ENCODE measurements at regions not wholly inside any gene's neighbourhood (a gene's known extent, or its start where the extent isn't known, plus 50 kb on each side); places are given as distances from the start of the nearest gene placed in this dataset.
"Not testable (repeated sequence)": the region's sequence is repeated elsewhere in the genome, so short reads cannot be mapped to it uniquely, and the experiment has no call there.

DNA sequence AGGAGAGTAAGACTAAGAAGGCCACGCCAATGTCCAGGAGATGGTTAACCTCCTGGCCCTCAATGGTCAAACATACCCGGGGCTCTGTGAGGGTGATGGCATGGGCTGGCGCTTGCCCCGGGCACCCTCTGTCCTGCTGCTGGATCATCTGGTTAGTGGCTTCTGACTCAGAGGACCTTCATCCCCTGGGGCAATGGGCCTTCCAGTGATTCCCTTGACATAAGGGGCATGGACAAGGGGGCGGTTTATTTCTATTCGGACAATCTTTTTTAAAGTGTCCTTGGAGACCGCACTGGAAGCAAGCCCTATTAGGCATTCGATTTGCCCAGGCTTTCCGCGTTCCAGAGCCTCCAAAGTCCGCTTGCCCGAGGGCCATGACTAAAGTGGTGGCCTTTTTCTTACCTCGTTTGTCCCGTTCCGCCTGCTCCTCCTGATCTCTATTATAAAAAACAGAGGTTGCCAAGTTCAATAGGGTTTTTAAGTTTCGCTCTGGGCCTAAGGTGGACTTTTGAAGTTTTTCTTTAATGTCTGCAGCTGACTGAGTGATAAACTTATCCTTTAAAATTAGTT lies 93.4 kb upstream of the RHOBTB1 start:
- H3K27ac Mint-ChIP-seq; DNase-seq; H3K27me3 Mint-ChIP-seq; H3K9me3 Mint-ChIP-seq (ENCODE audit: low read depth); ATAC-seq; CTCF ChIA-PET; H3K4me3 Mint-ChIP-seq; H3K36me3 Mint-ChIP-seq; H3K4me1 Mint-ChIP-seq: not testable (repeated sequence)

DNA sequence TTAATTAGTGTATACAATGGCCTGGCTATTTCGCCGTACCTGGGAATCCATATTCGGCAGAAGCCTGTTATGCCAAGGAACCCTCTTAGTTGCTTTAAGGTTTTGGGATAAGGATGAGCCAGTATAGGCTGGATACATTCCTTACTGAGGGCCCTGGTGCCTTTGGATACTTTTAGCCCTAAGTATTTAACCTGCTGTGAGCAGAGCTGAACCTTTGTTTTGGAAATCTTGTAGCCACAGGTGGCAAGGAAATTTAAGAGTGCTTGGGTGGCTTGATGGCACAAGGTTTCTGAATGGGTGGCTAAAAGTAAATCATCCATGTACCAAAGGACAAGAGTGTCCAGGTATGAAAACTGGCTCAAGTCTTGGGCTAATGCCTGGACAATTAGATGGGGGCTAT lies 92.2 kb upstream of the RHOBTB1 start:
- H3K9me3 Mint-ChIP-seq (ENCODE audit: low read depth); H3K4me1 Mint-ChIP-seq; H3K36me3 Mint-ChIP-seq; H3K27me3 Mint-ChIP-seq; DNase-seq; H3K27ac Mint-ChIP-seq; ATAC-seq; CTCF ChIA-PET; H3K4me3 Mint-ChIP-seq: not testable (repeated sequence)

DNA sequence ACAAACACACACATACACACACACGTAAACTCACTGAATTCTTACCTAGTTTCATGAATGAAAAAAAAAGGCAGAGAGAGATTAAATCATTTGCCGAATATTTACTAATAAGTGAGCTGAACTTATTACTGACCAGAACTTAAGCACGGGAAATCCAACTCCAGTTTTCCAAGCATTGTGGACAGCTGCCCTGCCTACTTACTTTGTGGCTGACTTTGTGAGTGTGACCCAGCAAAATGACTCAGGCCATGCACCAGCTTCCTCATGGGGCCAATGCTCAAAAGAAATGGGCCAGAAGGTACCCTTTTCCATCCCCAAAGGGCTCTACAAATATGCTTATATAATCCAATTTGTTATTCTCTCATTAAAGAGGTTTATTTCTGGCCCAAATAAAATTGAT lies 87.4 kb upstream of the RHOBTB1 start:
- DNase-seq, result no peak
- H3K9me3 Mint-ChIP-seq (ENCODE audit: low read depth), result no peaks in the 10 kb centered on the region
- H3K27me3 Mint-ChIP-seq, result no peaks in the 10 kb centered on the region
- no peak overlapping the region for H3K27ac Mint-ChIP-seq
- no peaks in the 10 kb centered on the region for H3K4me1 Mint-ChIP-seq
- no peak overlapping the region for H3K4me3 Mint-ChIP-seq
- H3K36me3 Mint-ChIP-seq, result no peaks in the 10 kb centered on the region
- ATAC-seq, result no peak
- CTCF ChIA-PET, result no interaction called here

DNA sequence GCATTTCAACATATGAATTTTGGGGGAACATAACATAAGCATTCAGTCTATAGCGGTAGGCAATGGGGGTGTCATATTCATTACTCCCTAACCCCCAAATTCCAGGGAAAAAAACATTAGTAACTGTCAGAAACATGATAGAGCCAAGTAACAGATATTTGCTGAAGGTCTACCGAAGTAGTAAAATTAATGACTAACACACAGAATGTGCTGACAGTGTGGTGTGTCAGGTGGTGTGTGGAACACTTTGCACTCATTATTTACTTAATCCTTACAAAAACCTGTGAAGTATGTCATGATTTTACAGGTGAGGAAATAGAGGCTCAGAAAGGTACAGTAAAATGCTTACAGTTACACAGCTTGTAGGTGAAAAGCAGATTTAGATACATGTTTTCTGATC lies 85.4 kb upstream of the RHOBTB1 start:
- H3K4me3 Mint-ChIP-seq, result no peak overlapping the region
- no peaks in the 10 kb centered on the region for H3K9me3 Mint-ChIP-seq (ENCODE audit: low read depth)

DNA sequence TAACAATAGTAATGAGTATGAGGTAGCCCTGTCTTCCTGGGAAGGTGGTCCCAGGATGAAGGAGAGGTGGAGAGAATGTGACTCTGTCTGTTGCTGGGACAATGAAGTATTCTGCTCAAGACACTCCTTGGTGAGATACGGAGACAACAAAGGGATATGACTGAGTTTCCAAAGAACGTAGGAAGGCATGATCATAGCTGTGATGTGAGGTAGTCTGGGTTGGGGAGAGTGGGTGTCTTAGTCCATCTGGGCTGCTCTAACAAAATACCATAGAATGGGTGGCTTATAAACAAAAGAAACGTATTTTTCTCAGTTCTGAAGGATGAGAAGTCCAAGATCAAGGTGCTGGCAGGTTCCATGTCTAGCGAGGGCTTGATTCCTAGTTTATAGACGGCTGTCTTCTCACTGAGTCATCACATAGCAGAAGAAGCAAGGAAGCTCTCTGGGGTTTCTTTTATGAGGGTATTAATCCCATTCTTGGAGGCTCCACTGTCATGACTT lies 84.9 kb upstream of the RHOBTB1 start:
- no peaks in the 10 kb centered on the region for H3K4me1 Mint-ChIP-seq
- no peak overlapping the region for H3K27ac Mint-ChIP-seq

More for the DNA sequence above, 85.4 kb upstream of the RHOBTB1 start:
- Mint-ChIP-seq H3K27ac (no peak overlapping the region), H3K4me1 (no peaks in the 10 kb centered on the region), H3K36me3 (no peaks in the 10 kb centered on the region), H3K27me3 (no peaks in the 10 kb centered on the region)
- no peak for ATAC-seq
- CTCF ChIA-PET, result no interaction called here
- DNase-seq, result no peak

DNA sequence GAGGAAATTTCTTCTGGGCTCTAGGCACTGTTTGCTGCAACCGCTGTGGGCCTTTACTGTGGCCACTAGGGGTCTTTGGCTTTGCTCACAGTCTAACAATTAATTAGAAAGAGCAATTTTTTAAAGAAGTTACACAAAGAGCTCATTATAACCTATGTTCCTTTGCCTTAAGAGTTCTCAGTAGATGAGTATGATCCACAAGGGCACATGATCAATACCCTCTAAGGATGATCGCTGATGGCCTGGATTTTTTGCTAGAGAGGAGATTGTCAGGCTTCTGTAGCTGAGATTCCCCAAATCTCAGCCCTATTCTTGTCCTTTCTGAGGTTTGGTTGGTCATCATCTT lies 80.8 kb upstream of the RHOBTB1 start:
- H3K36me3 Mint-ChIP-seq, result no peaks in the 10 kb centered on the region
- H3K27me3 Mint-ChIP-seq, result peaks cover 3% of the 10 kb centered on the region
- DNase-seq (no peak), ATAC-seq (no peak)
- no peak overlapping the region for H3K4me3 Mint-ChIP-seq
- CTCF ChIA-PET, result no interaction called here
- H3K27ac Mint-ChIP-seq, result no peak overlapping the region
- no peaks in the 10 kb centered on the region for H3K9me3 Mint-ChIP-seq (ENCODE audit: low read depth)
- H3K4me1 Mint-ChIP-seq, result no peaks in the 10 kb centered on the region

More for the DNA sequence above, 84.9 kb upstream of the RHOBTB1 start:
- Mint-ChIP-seq H3K36me3 (no peaks in the 10 kb centered on the region), H3K9me3 (ENCODE audit: low read depth) (no peaks in the 10 kb centered on the region), H3K27me3 (no peaks in the 10 kb centered on the region), H3K4me3 (no peak overlapping the region)
- DNase-seq (no peak), ATAC-seq (no peak)
- CTCF ChIA-PET, result no interaction called here

DNA sequence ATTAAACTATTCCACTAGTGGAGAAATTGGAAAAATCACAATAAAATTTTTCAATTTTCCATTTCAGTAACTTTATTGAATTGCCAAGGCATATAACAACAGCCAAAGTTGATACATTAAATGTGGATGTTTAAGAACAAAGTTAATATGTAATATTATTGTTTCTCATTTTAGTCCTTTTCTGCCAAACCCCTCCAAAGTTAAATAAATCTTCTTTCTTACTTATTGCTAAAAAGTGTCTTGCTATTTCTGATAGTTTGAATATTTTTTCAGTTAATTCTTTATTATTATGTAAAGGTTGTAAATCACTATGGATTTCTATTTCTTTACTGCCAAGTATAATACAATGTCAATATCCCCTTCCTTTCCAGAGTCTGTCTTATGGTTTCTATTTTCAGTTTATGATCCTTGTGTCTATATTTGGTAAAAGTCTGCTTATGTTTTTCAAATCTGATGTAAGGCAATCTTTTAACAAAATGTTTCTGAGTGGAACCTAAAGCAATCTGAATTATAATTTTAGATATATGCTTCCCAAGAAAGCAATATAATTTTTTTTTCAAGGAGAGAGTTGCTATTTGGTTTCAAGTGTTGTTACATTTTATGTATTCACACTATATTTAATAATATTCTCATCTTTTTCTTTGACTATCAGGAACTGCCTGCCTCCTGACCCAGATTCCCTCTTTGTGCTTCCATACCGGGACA lies 80.3 kb upstream of the RHOBTB1 start:
- CTCF ChIA-PET, result no interaction called here
- peaks cover 5% of the 10 kb centered on the region for H3K27me3 Mint-ChIP-seq
- H3K4me3 Mint-ChIP-seq, result no peak overlapping the region
- no peaks in the 10 kb centered on the region for H3K4me1 Mint-ChIP-seq
- no peak overlapping the region for H3K27ac Mint-ChIP-seq
- H3K9me3 Mint-ChIP-seq (ENCODE audit: low read depth), result no peaks in the 10 kb centered on the region
- ATAC-seq, result no peak
- H3K36me3 Mint-ChIP-seq, result no peaks in the 10 kb centered on the region
- DNase-seq, result no peak

DNA sequence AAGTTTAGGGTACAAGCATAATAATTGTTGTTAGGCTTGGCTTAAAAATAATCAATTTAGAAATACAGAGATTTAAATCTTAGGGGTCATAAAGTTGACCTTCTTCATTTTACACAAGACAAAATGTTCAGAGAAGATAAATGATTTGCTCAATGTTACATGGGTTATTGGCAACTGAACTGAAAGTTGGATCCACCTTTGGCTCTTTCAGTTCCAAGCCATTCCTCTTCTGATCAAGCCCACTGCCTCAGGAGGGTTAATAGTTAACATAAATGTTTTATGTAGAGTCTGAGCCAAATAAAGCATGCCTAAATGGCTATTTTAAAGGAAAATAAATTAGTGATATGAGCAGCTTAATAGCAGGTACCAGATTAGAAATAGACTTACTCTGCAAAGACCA lies 79.1 kb upstream of the RHOBTB1 start:
- Mint-ChIP-seq H3K36me3 (no peaks in the 10 kb centered on the region), H3K4me3 (no peak overlapping the region), H3K9me3 (ENCODE audit: low read depth) (no peaks in the 10 kb centered on the region), H3K4me1 (no peaks in the 10 kb centered on the region), H3K27ac (no peak overlapping the region), H3K27me3 (peaks cover 5% of the 10 kb centered on the region)
- DNase-seq, result no peak
- no peak for ATAC-seq
- CTCF ChIA-PET, result no interaction called here

DNA sequence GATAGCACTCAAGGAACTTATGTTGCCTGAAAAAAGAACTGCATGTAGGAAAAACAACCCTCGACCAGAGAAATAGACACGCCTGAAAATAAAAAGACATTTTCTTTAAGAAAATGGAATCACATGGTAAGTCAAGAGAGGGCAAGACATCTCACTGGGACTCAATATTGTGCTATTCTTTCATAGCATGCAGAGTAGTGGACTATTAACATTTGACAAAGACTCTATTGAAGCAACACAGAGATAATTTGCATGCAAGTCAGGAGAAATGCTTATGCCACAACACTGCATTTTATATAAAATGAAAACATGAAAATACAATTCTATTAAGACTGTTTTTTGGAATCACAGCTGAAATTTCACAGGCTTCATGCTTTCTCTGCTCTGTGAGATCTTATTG lies 77.9 kb upstream of the RHOBTB1 start:
- H3K4me3 Mint-ChIP-seq, result no peak overlapping the region
- H3K4me1 Mint-ChIP-seq, result no peaks in the 10 kb centered on the region

DNA sequence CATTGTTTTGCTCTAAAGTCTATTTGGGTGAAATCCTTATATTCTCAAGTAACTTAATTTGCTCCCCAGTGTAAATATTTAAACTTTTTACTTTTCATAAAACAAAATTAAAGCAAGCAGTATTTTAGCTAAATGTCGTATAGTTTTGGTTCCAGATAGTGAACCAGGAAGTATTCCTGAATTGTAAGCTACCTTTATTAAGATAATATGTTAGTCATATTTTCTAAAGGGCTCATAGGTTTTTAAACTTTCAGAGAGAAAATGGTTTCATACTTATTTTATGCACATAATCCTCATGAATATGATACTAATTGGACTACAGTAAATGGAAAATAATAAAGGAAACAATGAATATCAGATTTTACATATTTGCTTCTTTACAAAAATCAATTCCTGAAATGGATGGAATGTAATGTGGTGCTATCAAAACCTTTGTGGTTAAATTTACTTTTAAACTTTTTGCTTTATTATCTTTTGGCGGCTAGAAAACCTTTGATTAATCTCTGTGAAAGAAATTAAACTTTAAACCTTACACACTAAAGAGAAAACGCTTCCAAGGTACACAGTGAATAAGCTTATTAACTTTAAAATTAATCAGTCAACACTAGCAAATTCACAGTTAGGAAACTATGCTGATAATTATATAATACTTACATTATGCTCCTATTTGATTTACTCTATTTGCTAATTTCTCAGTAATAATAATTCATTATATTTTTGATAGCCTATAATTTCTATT lies 76.6 kb upstream of the RHOBTB1 start:
- DNase-seq (no peak), ATAC-seq (no peak)
- H3K4me1 Mint-ChIP-seq, result no peaks in the 10 kb centered on the region
- H3K27ac Mint-ChIP-seq, result no peak overlapping the region
- H3K4me3 Mint-ChIP-seq, result no peak overlapping the region
- no peaks in the 10 kb centered on the region for H3K9me3 Mint-ChIP-seq (ENCODE audit: low read depth)
- H3K36me3 Mint-ChIP-seq, result no peaks in the 10 kb centered on the region
- CTCF ChIA-PET, result no interaction called here
- peaks cover 9% of the 10 kb centered on the region for H3K27me3 Mint-ChIP-seq

More for the DNA sequence above, 77.9 kb upstream of the RHOBTB1 start:
- CTCF ChIA-PET, result interaction anchor here (0.6 kb wide), 1 partner anchor 423 kb away, joined by 4 read pairs; no protein-coding TSS in a partner anchor
- no peaks in the 10 kb centered on the region for H3K9me3 Mint-ChIP-seq (ENCODE audit: low read depth)
- peaks cover 5% of the 10 kb centered on the region for H3K27me3 Mint-ChIP-seq
- H3K36me3 Mint-ChIP-seq, result no peaks in the 10 kb centered on the region
- ATAC-seq (no peak), DNase-seq (no peak)
- H3K27ac Mint-ChIP-seq, result no peak overlapping the region

DNA sequence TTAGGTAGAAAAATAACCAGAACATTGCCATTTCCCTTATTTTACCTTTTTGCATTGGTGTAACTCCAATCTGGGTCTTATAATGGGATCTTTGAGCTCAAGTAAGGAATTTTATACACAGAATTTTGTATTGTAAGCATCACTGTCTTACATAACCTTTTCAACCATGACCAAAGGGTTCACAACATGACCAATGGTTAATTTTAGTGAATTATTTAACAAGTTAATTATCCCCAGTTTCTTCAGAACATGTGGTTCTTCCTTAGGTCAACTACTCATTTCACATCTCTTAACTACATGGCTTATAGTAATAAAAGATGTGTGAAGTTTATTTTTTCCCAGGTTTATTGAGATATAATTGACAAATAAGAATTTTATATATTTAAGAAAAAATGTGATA lies 74.2 kb upstream of the RHOBTB1 start:
- CTCF ChIA-PET, result no interaction called here
- Mint-ChIP-seq H3K4me3 (no peak overlapping the region), H3K4me1 (no peaks in the 10 kb centered on the region), H3K27me3 (peaks cover 6% of the 10 kb centered on the region), H3K27ac (no peak overlapping the region), H3K9me3 (ENCODE audit: low read depth) (no peaks in the 10 kb centered on the region), H3K36me3 (no peaks in the 10 kb centered on the region)
- no peak for ATAC-seq
- no peak for DNase-seq

DNA sequence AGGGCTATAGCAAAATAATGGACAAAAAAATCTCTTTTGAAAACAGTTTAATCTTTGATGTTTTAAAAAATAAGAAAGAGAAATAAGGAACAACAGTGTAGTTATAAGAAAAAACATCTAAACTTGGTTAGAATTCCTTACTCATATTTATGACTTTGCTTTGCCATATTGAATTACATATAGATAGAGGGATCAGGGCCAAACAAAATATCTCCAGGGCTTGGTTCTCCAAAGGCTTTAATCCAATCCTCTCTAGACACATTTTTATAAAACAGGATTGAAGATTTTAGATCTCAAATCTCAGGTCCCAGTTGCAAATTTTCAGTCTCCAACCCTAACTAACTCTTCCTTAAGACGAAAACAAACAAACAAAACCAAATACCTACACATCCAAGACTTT lies 72.6 kb upstream of the RHOBTB1 start:
- Mint-ChIP-seq H3K27me3 (peaks cover 6% of the 10 kb centered on the region), H3K4me1 (no peaks in the 10 kb centered on the region), H3K9me3 (ENCODE audit: low read depth) (no peaks in the 10 kb centered on the region), H3K36me3 (no peaks in the 10 kb centered on the region), H3K27ac (no peak overlapping the region), H3K4me3 (no peak overlapping the region)
- ATAC-seq (no peak), DNase-seq (no peak)
- CTCF ChIA-PET, result no interaction called here

DNA sequence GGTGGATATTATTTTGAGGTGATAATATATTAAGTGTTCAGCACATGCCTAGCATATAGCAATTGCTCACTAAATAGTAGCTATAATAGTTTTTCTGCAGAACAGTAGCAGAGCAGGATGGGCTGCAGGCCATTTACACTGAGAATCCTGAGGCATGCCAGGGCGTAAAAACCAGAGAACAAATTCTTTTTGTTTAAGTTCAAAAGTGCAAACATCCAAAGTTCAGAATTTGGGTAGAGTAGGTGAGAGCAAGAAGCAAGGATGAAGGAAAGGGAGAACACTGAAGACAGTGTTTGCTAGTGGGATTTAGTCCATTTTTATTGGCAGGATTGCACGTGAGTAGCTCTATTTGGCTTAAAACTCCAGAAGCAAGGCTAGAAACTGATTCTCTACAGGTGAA lies 72.0 kb upstream of the RHOBTB1 start:
- peaks cover 6% of the 10 kb centered on the region for H3K27me3 Mint-ChIP-seq

DNA sequence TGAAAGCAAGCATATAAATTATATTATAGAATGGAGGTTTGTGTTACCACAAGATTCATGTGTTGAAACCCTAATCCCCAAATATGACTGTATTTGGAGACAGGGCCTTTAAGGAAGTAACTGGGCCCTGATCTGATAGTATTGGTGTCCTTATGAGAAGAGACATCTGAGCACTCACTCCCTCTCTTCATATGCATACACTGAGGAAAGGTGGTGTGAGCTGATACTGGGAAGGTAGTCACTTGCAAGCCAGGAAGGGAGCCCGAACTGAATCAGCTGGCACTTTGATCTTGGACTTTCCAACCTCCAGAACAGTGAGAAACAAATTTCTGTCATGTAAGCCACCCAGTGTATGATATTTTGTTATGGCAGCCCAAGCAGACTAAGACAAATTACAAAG lies 66.9 kb upstream of the RHOBTB1 start:
- CTCF ChIA-PET, result no interaction called here
- peaks cover 2% of the 10 kb centered on the region for H3K27me3 Mint-ChIP-seq
- DNase-seq (no peak), ATAC-seq (no peak)
- H3K27ac Mint-ChIP-seq, result no peak overlapping the region
- no peak overlapping the region for H3K4me3 Mint-ChIP-seq
- no peaks in the 10 kb centered on the region for H3K9me3 Mint-ChIP-seq (ENCODE audit: low read depth)
- no peaks in the 10 kb centered on the region for H3K36me3 Mint-ChIP-seq
- H3K4me1 Mint-ChIP-seq, result no peaks in the 10 kb centered on the region

More for the DNA sequence above, 72.0 kb upstream of the RHOBTB1 start:
- CTCF ChIA-PET, result no interaction called here
- ATAC-seq (no peak), DNase-seq (no peak)
- no peak overlapping the region for H3K4me3 Mint-ChIP-seq
- no peak overlapping the region for H3K27ac Mint-ChIP-seq
- no peaks in the 10 kb centered on the region for H3K36me3 Mint-ChIP-seq
- no peaks in the 10 kb centered on the region for H3K9me3 Mint-ChIP-seq (ENCODE audit: low read depth)
- no peaks in the 10 kb centered on the region for H3K4me1 Mint-ChIP-seq
